ENCODE measurements at regions not wholly inside any gene's neighbourhood (a gene's known extent, or its start where the extent isn't known, plus 50 kb on each side); places are given as distances from the start of the nearest gene placed in this dataset.

GRCh38 chr1:233787599-233787998, 116.9 kb upstream of the SLC35F3 start:
- TF ChIP-seq CTCF (IDR thresholded peaks at IDR 0.05) (no peak), EP300 (IDR thresholded peaks at IDR 0.05) (no peak), POLR2A (IDR thresholded peaks at IDR 0.05) (no peak)
